Liver (tissue), 8 donors: ENCODE measurements at regions not wholly inside any gene's neighbourhood (a gene's known extent, or its start where the extent isn't known, plus 50 kb on each side); places are given as distances from the start of the nearest gene placed in this dataset.

Experiments
- DNase-seq: peaks from one replicate; pipeline ENCODE4 v3.0.0-alpha.2; 2017; ENCODE audit warnings: low spot score
- H3K27ac ChIP-seq, 2 donors: one replicate each; pipeline ENCODE4 v1.7.0; 2013; ENCODE audit warnings: inconsistent platforms in 2 of 2, low read length in 2 of 2, control low read depth in 1 of 2, low read depth in 1 of 2, mild to moderate bottlenecking in 1 of 2
- H3K27me3 ChIP-seq, 4 donors: one replicate each; pipeline versions ENCODE4 v1.6.1 to v1.7.0; 2013; ENCODE audit warnings: low read length in 3 of 4, inconsistent platforms in 1 of 4, mild to moderate bottlenecking in 1 of 4, moderate library complexity in 1 of 4; ENCODE audit not compliant: control insufficient read depth in 4 of 4, insufficient read depth in 4 of 4
- H3K36me3 ChIP-seq, 4 donors: one replicate each; pipeline versions ENCODE4 v1.6.1 to v1.7.0; 2013; ENCODE audit warnings: low read length in 3 of 4, mild to moderate bottlenecking in 3 of 4, low read depth in 1 of 4, moderate library complexity in 1 of 4; ENCODE audit not compliant: control insufficient read depth in 4 of 4, insufficient read depth in 3 of 4
- H3K4me1 ChIP-seq, 4 donors: one replicate each; pipeline versions ENCODE4 v1.6.1 to v1.7.0; 2013; ENCODE audit warnings: low read length in 3 of 4, mild to moderate bottlenecking in 3 of 4, moderate library complexity in 1 of 4; ENCODE audit not compliant: control insufficient read depth in 4 of 4, insufficient read depth in 4 of 4
- H3K4me3 ChIP-seq, 3 donors: one replicate each; pipeline versions ENCODE4 v1.6.1 to v1.7.0; 2013; ENCODE audit warnings: low read length in 3 of 3, control low read depth in 1 of 3, low read depth in 1 of 3, mild to moderate bottlenecking in 1 of 3
- H3K9ac ChIP-seq, 2 donors: one replicate each; pipeline ENCODE4 v1.7.0; 2013; ENCODE audit warnings: low read length in 2 of 2, mild to moderate bottlenecking in 2 of 2, moderate library complexity in 2 of 2, control low read depth in 1 of 2, low read depth in 1 of 2
- H3K9me3 ChIP-seq, 4 donors: one replicate each; pipeline versions ENCODE4 v1.6.1 to v1.7.0; 2013; ENCODE audit warnings: low read length in 3 of 4; ENCODE audit not compliant: control insufficient read depth in 4 of 4
- EGR1 ChIP-seq, 2 donors: IDR thresholded peaks; 2 replicates each; pipeline ENCODE4 v1.6.1; 2016 to 2018; ENCODE audit warnings: antibody characterized with exemption in 2 of 2, low read depth in 2 of 2
- FOXA1 ChIP-seq: IDR thresholded peaks from 2 replicates; pipeline ENCODE4 v1.6.1; 2016; ENCODE audit warnings: antibody characterized with exemption
- FOXA2 ChIP-seq: IDR thresholded peaks from 2 replicates; pipeline ENCODE4 v1.6.1; 2016; ENCODE audit warnings: antibody characterized with exemption
- GABPA ChIP-seq, 2 donors: IDR thresholded peaks in 1 of 2; conservative IDR thresholded peaks in 1 of 2; 2 replicates each; pipeline ENCODE4 v1.6.1; 2016; ENCODE audit warnings: antibody characterized with exemption in 2 of 2, mild to moderate bottlenecking in 1 of 2, moderate library complexity in 1 of 2
- HNF4A ChIP-seq, 2 donors: conservative IDR thresholded peaks; 2 replicates each; pipeline ENCODE4 v1.6.1; 2016; ENCODE audit warnings: antibody characterized with exemption in 2 of 2, mild to moderate bottlenecking in 2 of 2
- HNF4G ChIP-seq: IDR thresholded peaks from 2 replicates; pipeline ENCODE4 v1.6.1; 2016; ENCODE audit warnings: antibody characterized with exemption
- JUND ChIP-seq, 2 donors: IDR thresholded peaks; 2 replicates each; pipeline ENCODE4 v1.6.1; 2016; ENCODE audit warnings: antibody characterized with exemption in 2 of 2
- NR2F2 ChIP-seq: IDR thresholded peaks from 2 replicates; pipeline ENCODE4 v1.6.1; 2016; ENCODE audit warnings: antibody characterized with exemption
- RAD21 ChIP-seq, 2 donors: IDR thresholded peaks; 2 replicates each; pipeline ENCODE4 v1.6.1; 2016; ENCODE audit warnings: antibody characterized with exemption in 2 of 2, mild to moderate bottlenecking in 2 of 2
- RXRA ChIP-seq, 2 donors: IDR thresholded peaks; 2 replicates each; pipeline ENCODE4 v1.6.1; 2017 to 2018; ENCODE audit warnings: antibody characterized with exemption in 2 of 2, mild to moderate bottlenecking in 1 of 2
- SP1 ChIP-seq: IDR thresholded peaks from 2 replicates; pipeline ENCODE4 v1.6.1; 2018; ENCODE audit warnings: antibody characterized with exemption, mild to moderate bottlenecking
- TAF1 ChIP-seq: conservative IDR thresholded peaks from 2 replicates; pipeline ENCODE4 v1.6.1; 2016; ENCODE audit warnings: antibody characterized with exemption, mild to moderate bottlenecking
- YY1 ChIP-seq: IDR thresholded peaks from 2 replicates; pipeline ENCODE4 v1.6.1; 2016; ENCODE audit warnings: antibody characterized with exemption, mild to moderate bottlenecking
- ZBTB33 ChIP-seq: IDR thresholded peaks from 2 replicates; pipeline ENCODE4 v1.6.1; 2016; ENCODE audit warnings: antibody characterized with exemption
- WGBS: extraction: QIAGEN DNeasy Blood & Tissue Kit; methylation state at CpG from one replicate; pipeline ENCODE4 v1.1.7; 2013; 5-methylcytosine and 5-hydroxymethylcytosine counted together
- TF ChIP-seq, protein P1 (sequence below): IDR thresholded peaks from 2 replicates; pipeline ENCODE4 v1.6.1; 2016; ENCODE audit warnings: antibody characterized with exemption
- TF ChIP-seq, protein P2 (sequence below): IDR thresholded peaks from 2 replicates; pipeline ENCODE4 v1.6.1; 2016; ENCODE audit warnings: antibody characterized with exemption, mild to moderate bottlenecking
- TF ChIP-seq, protein P3 (sequence below): fragments of 150-350 bp; IDR thresholded peaks from 2 replicates; pipeline ENCODE4 v1.5.1; 2017; ENCODE audit warnings: improper control_type of control experiment, low read depth, low read length; ENCODE audit not compliant: missing input control
- donor health status: healthy.
- donor health status: healthy.
- donor health status: healthy.
- donor health status: healthy.
- donor health status: healthy.

GRCh38 chr2:11094021-11094810 lies 61.1 kb upstream of the SLC66A3 start (continued):
- TF ChIP-seq, protein P1, sequence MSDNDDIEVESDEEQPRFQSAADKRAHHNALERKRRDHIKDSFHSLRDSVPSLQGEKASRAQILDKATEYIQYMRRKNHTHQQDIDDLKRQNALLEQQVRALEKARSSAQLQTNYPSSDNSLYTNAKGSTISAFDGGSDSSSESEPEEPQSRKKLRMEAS = no peak
- TF ChIP-seq NR2F2 = no peak

DNA sequence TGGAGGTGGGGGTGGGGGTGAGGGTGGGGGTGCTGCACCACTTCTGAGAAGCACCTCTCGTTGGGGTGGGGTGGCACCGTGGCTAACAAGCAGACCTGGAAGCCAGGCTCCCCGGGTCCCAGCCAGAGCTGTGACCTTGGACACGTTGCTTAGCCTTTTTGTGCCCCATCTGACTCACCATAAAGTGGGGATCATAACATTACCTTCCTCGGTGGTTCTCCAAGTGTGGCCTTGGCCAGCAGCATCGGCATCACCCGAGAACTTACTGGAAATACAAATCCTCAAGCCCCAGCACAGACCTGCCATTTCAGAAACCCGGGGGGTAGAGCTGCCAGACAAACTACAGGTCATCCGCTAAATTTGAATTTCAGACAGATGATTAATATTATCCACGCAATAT lies 58.7 kb upstream of the SLC66A3 start:
- no peak overlapping the region for H3K9ac ChIP-seq
- no peaks in the 10 kb centered on the region for H3K9me3 ChIP-seq
- 78% methylated on average over 10 of the region's 10 CpGs for WGBS
- no peak for DNase-seq
- H3K36me3 ChIP-seq = no peaks in the 10 kb centered on the region
- H3K27me3 ChIP-seq = no peaks in the 10 kb centered on the region
- H3K27ac ChIP-seq = no peak overlapping the region
- no peak overlapping the region for H3K4me3 ChIP-seq
- TF ChIP-seq JUND (IDR thresholded peaks at IDR 0.05) = no peak
- H3K4me1 ChIP-seq = no peaks in the 10 kb centered on the region

- no peaks in the 10 kb centered on the region for H3K36me3 ChIP-seq
- H3K27me3 ChIP-seq = peaks cover 0 to 2% (median 0%) of the 10 kb centered on the region in 4 donors
- H3K4me3 ChIP-seq = no peak overlapping the region
- no peak for DNase-seq
- H3K9me3 ChIP-seq = no peaks in the 10 kb centered on the region
- 86% methylated on average over 13 of the region's 13 CpGs for whole genome bisulfite sequencing
- no peak for TF ChIP-seq GABPA (IDR thresholded peaks at IDR 0.05 in 1 of 2, conservative IDR thresholded peaks at IDR 0.05 in 1 of 2)
- no peak for TF ChIP-seq FOXA2
- TF ChIP-seq, protein P2, sequence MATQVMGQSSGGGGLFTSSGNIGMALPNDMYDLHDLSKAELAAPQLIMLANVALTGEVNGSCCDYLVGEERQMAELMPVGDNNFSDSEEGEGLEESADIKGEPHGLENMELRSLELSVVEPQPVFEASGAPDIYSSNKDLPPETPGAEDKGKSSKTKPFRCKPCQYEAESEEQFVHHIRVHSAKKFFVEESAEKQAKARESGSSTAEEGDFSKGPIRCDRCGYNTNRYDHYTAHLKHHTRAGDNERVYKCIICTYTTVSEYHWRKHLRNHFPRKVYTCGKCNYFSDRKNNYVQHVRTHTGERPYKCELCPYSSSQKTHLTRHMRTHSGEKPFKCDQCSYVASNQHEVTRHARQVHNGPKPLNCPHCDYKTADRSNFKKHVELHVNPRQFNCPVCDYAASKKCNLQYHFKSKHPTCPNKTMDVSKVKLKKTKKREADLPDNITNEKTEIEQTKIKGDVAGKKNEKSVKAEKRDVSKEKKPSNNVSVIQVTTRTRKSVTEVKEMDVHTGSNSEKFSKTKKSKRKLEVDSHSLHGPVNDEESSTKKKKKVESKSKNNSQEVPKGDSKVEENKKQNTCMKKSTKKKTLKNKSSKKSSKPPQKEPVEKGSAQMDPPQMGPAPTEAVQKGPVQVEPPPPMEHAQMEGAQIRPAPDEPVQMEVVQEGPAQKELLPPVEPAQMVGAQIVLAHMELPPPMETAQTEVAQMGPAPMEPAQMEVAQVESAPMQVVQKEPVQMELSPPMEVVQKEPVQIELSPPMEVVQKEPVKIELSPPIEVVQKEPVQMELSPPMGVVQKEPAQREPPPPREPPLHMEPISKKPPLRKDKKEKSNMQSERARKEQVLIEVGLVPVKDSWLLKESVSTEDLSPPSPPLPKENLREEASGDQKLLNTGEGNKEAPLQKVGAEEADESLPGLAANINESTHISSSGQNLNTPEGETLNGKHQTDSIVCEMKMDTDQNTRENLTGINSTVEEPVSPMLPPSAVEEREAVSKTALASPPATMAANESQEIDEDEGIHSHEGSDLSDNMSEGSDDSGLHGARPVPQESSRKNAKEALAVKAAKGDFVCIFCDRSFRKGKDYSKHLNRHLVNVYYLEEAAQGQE = no peak
- no peak for TF ChIP-seq NR2F2
- TF ChIP-seq FOXA1 = no peak
- no peak for TF ChIP-seq JUND (IDR thresholded peaks at IDR 0.05)
- TF ChIP-seq SP1 = no peak
- TF ChIP-seq TAF1 = no peak
- TF ChIP-seq YY1 = no peak
- no peak for TF ChIP-seq RAD21 (IDR thresholded peaks at IDR 0.05)
- TF ChIP-seq, protein P3, sequence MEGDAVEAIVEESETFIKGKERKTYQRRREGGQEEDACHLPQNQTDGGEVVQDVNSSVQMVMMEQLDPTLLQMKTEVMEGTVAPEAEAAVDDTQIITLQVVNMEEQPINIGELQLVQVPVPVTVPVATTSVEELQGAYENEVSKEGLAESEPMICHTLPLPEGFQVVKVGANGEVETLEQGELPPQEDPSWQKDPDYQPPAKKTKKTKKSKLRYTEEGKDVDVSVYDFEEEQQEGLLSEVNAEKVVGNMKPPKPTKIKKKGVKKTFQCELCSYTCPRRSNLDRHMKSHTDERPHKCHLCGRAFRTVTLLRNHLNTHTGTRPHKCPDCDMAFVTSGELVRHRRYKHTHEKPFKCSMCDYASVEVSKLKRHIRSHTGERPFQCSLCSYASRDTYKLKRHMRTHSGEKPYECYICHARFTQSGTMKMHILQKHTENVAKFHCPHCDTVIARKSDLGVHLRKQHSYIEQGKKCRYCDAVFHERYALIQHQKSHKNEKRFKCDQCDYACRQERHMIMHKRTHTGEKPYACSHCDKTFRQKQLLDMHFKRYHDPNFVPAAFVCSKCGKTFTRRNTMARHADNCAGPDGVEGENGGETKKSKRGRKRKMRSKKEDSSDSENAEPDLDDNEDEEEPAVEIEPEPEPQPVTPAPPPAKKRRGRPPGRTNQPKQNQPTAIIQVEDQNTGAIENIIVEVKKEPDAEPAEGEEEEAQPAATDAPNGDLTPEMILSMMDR = no peak
- TF ChIP-seq RXRA (IDR thresholded peaks at IDR 0.05) = no peak
- TF ChIP-seq HNF4G = no peak
- no peak for TF ChIP-seq EGR1 (IDR thresholded peaks at IDR 0.05; ENCODE audit: low read depth in 2 of 2)
- no peak for TF ChIP-seq HNF4A (conservative IDR thresholded peaks at IDR 0.05)
- TF ChIP-seq ZBTB33 = no peak
- TF ChIP-seq, protein P1 = no peak
- H3K27ac ChIP-seq = no peak overlapping the region
- H3K9ac ChIP-seq = no peak overlapping the region
- H3K4me1 ChIP-seq = no peaks in the 10 kb centered on the region
Measured at GRCh38 chr2:11097038-11097720, 58.1 kb upstream of the SLC66A3 start.
